CD14-positive monocyte (primary cell): ENCODE measurements at regions not wholly inside any gene's neighbourhood (a gene's known extent, or its start where the extent isn't known, plus 50 kb on each side); places are given as distances from the start of the nearest gene placed in this dataset.

ENCODE experiments used
- DNase-seq, 3 donors: peaks; one replicate each; pipeline ENCODE4 v3.0.0-alpha.2; 2011 to 2022
- H2AFZ ChIP-seq: 2 replicates; pipeline ENCODE4 v1.6.0; 2012; ENCODE audit warnings: mild to moderate bottlenecking, low read depth, low read length, inconsistent platforms; ENCODE audit not compliant: insufficient read depth, poor library complexity, severe bottlenecking
- H3K27ac ChIP-seq, 2 donors: 1 replicate in 1 of 2; 2 replicates in 1 of 2; pipeline ENCODE4 v1.5.1; 2012 to 2013; ENCODE audit warnings: low read length in 2 of 2, control low read depth in 1 of 2, inconsistent platforms in 1 of 2, low read depth in 1 of 2, mild to moderate bottlenecking in 1 of 2
- H3K27me3 ChIP-seq, 2 donors: one replicate each; pipeline versions ENCODE4 v1.6.0 to v1.6.1; 2011 to 2013; ENCODE audit warnings: low read length in 2 of 2; ENCODE audit not compliant: control insufficient read depth in 2 of 2, insufficient read depth in 2 of 2
- H3K36me3 ChIP-seq, 2 donors: replicated peaks in 1 of 2; 1 replicate in 1 of 2; 2 replicates in 1 of 2; pipeline versions ENCODE4 v1.5.1 to v1.6.1; 2012 to 2013; ENCODE audit warnings: low read length in 2 of 2, control low read depth in 1 of 2, inconsistent platforms in 1 of 2, mild to moderate bottlenecking in 1 of 2; ENCODE audit not compliant: insufficient read depth in 2 of 2, control insufficient read depth in 1 of 2
- H3K4me1 ChIP-seq, 2 donors: 1 replicate in 1 of 2; 2 replicates in 1 of 2; pipeline versions ENCODE4 v1.5.1 to v1.6.1; 2012 to 2013; ENCODE audit warnings: low read length in 2 of 2, control low read depth in 1 of 2, inconsistent platforms in 1 of 2, mild to moderate bottlenecking in 1 of 2, moderate library complexity in 1 of 2; ENCODE audit not compliant: insufficient read depth in 2 of 2, control insufficient read depth in 1 of 2
- H3K4me2 ChIP-seq: replicated peaks from 2 replicates; pipeline ENCODE3; 2012; ENCODE audit warnings: low read length, moderate library complexity, mild to moderate bottlenecking; ENCODE audit not compliant: poor library complexity, severe bottlenecking; ENCODE audit errors: extremely low read depth
- H3K4me3 ChIP-seq, 3 experiments: fragments of 200-600 bp in 1 of 3; sonication (generic) in 1 of 3; replicated peaks in 1 of 3; 1 replicate in 2 of 3; 2 replicates in 1 of 3; pipeline ENCODE4 v1.5.1; 2011 to 2013; ENCODE audit warnings: low read length in 3 of 3, mild to moderate bottlenecking in 3 of 3, control low read depth in 2 of 3, low read depth in 2 of 3, inconsistent platforms in 1 of 3, moderate library complexity in 1 of 3
- H3K79me2 ChIP-seq: 2 replicates; pipeline ENCODE4 v1.6.0; 2012; ENCODE audit warnings: mild to moderate bottlenecking, control low read depth, inconsistent platforms, low read length, moderate library complexity; ENCODE audit not compliant: insufficient read depth
- H3K9ac ChIP-seq: 2 replicates; pipeline ENCODE4 v1.6.0; 2017; ENCODE audit warnings: low read length, mild to moderate bottlenecking; ENCODE audit not compliant: insufficient read depth, poor library complexity, severe bottlenecking
- H3K9me3 ChIP-seq, 2 donors: replicated peaks in 1 of 2; 1 replicate in 1 of 2; 2 replicates in 1 of 2; pipeline versions ENCODE4 v1.5.1 to v1.6.1; 2012 to 2013; ENCODE audit warnings: low read length in 2 of 2, control low read depth in 1 of 2; ENCODE audit not compliant: control insufficient read depth in 1 of 2, insufficient read depth in 1 of 2
- H4K20me1 ChIP-seq: 2 replicates; pipeline ENCODE4 v1.6.0; 2012; ENCODE audit warnings: mild to moderate bottlenecking, low read length, control low read depth, moderate library complexity; ENCODE audit not compliant: insufficient read depth
- H3K27ac Mint-ChIP-seq, 7 donors: one replicate each; pipeline ENCODE4 v1.8.0; 2020; ENCODE audit warnings: mild to moderate bottlenecking in 7 of 7, mixed read lengths in 7 of 7, moderate library complexity in 6 of 7, inconsistent platforms in 2 of 7
- H3K27me3 Mint-ChIP-seq, 3 donors: one replicate each; pipeline ENCODE4 v1.8.0; 2021 to 2022; ENCODE audit warnings: low read depth in 3 of 3, mild to moderate bottlenecking in 3 of 3, mixed read lengths in 3 of 3, moderate library complexity in 3 of 3, inconsistent platforms in 1 of 3
- H3K36me3 Mint-ChIP-seq, 2 donors: one replicate each; pipeline ENCODE4 v1.8.0; 2020; ENCODE audit warnings: mixed read lengths in 2 of 2, inconsistent platforms in 1 of 2, mild to moderate bottlenecking in 1 of 2
- H3K4me1 Mint-ChIP-seq: one replicate; pipeline ENCODE4 v1.8.0; 2020; ENCODE audit warnings: mild to moderate bottlenecking, mixed read lengths
- H3K4me3 Mint-ChIP-seq, 2 donors: one replicate each; pipeline ENCODE4 v1.8.0; 2020; ENCODE audit warnings: mild to moderate bottlenecking in 2 of 2, mixed read lengths in 2 of 2, moderate library complexity in 1 of 2
- H3K9me3 Mint-ChIP-seq, 7 donors: one replicate each; pipeline ENCODE4 v1.8.0; 2020 to 2022; ENCODE audit warnings: mixed read lengths in 7 of 7, mild to moderate bottlenecking in 6 of 7, moderate library complexity in 6 of 7, inconsistent platforms in 2 of 7
- CTCF ChIP-seq: fragments of 200-600 bp; IDR thresholded peaks from one replicate; pipeline ENCODE4 v1.8.0; 2022; ENCODE audit warnings: antibody characterized with exemption, mild to moderate bottlenecking
- WGBS: methylation state at CpG from one replicate; pipeline ENCODE4 v1.1.5; 2013; ENCODE audit warnings: missing lambda C conversion rate; ENCODE audit not compliant: insufficient coverage; 5-methylcytosine and 5-hydroxymethylcytosine counted together
- intact Hi-C, 2 donors: fragments of 100-400 bp; cut with micrococcal nuclease; formaldehyde crosslinking; loops; one replicate each; pipeline versions ENCODE4 v1.15.0 to v1.15.1; 2023

DNA sequence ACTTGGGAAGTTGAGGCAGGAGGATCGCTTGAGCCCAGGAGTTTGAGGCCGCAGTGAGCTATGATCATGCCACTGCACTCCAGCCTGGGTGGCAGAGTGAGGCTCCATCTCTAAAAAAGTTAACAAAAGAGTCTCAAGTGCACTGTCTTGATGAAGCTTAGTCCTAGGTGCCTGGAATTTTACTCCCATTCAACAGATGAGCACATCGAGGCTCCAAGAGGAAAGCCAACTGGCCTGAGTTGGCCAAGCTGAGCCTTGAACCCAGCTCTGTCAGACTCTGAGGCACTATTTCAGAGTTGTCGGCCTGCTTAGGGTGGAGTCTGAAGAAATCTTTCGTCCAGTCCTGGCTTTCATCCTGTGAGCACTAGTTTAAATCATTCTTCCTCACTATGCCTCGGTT lies 98.1 kb upstream of the MAP1LC3B2 start:
- H3K4me3 ChIP-seq, result no peak overlapping the region
- no peaks in the 10 kb centered on the region for H3K4me1 ChIP-seq
- peaks cover 0 to 9% (median 8%) of the 10 kb centered on the region in 3 donors for H3K27me3 Mint-ChIP-seq
- no peaks in the 10 kb centered on the region for H3K36me3 ChIP-seq
- H3K9ac ChIP-seq, result no peak overlapping the region
- H3K4me3 Mint-ChIP-seq, result no peak overlapping the region
- H3K9me3 ChIP-seq, result no peaks in the 10 kb centered on the region
- H2AFZ ChIP-seq, result no peak overlapping the region
- no peak for DNase-seq
- no peaks in the 10 kb centered on the region for H3K36me3 Mint-ChIP-seq
- no peaks in the 10 kb centered on the region for H3K27me3 ChIP-seq
- H3K9me3 Mint-ChIP-seq, result peaks cover 0 to 2% (median 0%) of the 10 kb centered on the region in 7 donors
- intact Hi-C loops, result no loop called here
- WGBS, result 97% methylated on average over 5 of the region's 6 CpGs
- TF ChIP-seq CTCF, result no peak
- H3K27ac ChIP-seq, result no peak overlapping the region
- no peak overlapping the region for H3K4me2 ChIP-seq
- no peaks in the 10 kb centered on the region for H3K79me2 ChIP-seq
- peaks cover 7% of the 10 kb centered on the region for H3K4me1 Mint-ChIP-seq
- no peaks in the 10 kb centered on the region for H4K20me1 ChIP-seq
- no peak overlapping the region for H3K27ac Mint-ChIP-seq

- H3K4me1 Mint-ChIP-seq, result peaks cover 8% of the 10 kb centered on the region
- H3K27me3 Mint-ChIP-seq, result peaks cover 0 to 3% (median 3%) of the 10 kb centered on the region in 3 donors
- H3K27ac Mint-ChIP-seq, result no peak overlapping the region
Measured at GRCh38 chr12:116463366-116463765, 95.8 kb upstream of the MAP1LC3B2 start.

More at GRCh38 chr12:116463366-116463765, 95.8 kb upstream of the MAP1LC3B2 start:
- no peak for TF ChIP-seq CTCF
- no peaks in the 10 kb centered on the region for H3K27me3 ChIP-seq
- no peaks in the 10 kb centered on the region for H4K20me1 ChIP-seq
- DNase-seq, result no peak
- no peak overlapping the region for H3K27ac ChIP-seq
- intact Hi-C loops, result no loop called here
- Mint-ChIP-seq H3K4me3 (no peak overlapping the region), H3K9me3 (peaks cover 0 to 1% (median 0%) of the 10 kb centered on the region in 7 donors), H3K36me3 (no peaks in the 10 kb centered on the region)
- no peak overlapping the region for H3K4me2 ChIP-seq
- H3K36me3 ChIP-seq, result no peaks in the 10 kb centered on the region
- H3K79me2 ChIP-seq, result no peaks in the 10 kb centered on the region
- no CpG with 5 or more reads among the region's 1 CpG for WGBS
- no peak overlapping the region for H2AFZ ChIP-seq
- H3K9ac ChIP-seq, result no peak overlapping the region
- no peaks in the 10 kb centered on the region for H3K4me1 ChIP-seq
- H3K4me3 ChIP-seq, result no peak overlapping the region
- H3K9me3 ChIP-seq, result no peaks in the 10 kb centered on the region
